ENCODE measurements at regions not wholly inside any gene's neighbourhood (a gene's known extent, or its start where the extent isn't known, plus 50 kb on each side); places are given as distances from the start of the nearest gene placed in this dataset.

DNA sequence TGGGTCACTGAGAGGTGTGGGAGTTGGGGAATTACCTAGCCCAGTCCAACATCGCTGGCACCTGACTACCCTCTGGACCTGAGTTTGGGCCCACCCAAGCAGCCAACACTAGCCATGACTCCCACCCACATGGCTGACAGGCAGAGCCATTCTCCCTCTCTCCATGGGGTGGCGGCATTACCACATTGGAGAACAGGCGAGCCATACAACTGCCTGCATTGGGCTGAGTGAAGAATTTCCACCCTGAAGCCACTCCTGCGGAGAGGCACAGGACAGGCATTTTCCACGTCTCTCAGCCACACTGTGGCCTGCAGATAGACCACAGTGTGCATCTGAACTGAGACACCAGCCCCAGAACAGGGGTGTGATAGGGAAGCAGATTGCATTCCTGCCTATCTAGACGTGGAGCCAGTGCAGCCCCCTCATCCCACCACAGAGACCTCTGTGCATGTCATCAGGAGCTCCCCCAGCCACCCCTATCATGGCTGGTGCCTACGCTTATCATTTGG lies 58.2 kb upstream of the ANTXRL start:
- DNase-seq (ENCODE audit: low read depth in 2 of 2): peak; percentile 46 to 58

GRCh38 chr10:46229144-46229563 lies 57.6 kb upstream of the ANTXRL start:
- DNase-seq (ENCODE audit: low read depth in 2 of 2): no peak

DNA sequence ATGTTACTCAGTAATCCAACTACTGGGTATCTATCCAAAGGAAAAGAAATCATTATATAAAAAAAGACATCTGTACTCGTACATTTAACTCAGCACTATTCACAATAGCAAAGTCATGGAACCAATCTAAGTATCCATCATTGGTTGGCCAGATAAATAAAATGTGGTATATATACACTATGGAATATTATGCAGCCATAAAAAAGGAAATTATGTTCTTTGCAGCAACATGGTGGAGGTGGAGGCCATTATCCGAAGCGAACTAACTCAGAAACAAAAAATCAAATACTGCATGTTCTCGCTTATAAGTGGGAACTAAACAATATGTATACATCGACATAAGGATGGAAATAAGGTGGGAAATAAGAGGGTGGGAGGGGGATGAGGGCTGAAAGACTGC lies 56.2 kb upstream of the ANTXRL start:
- DNase-seq (ENCODE audit: low read depth in 2 of 2): no peak

- DNase-seq (ENCODE audit: low read depth in 2 of 2): no peak
Measured at GRCh38 chr10:46231087-46231486, 55.7 kb upstream of the ANTXRL start.

- DNase-seq (ENCODE audit: low read depth in 2 of 2): no peak
Measured at GRCh38 chr10:46232084-46232483, 54.7 kb upstream of the ANTXRL start.

DNA sequence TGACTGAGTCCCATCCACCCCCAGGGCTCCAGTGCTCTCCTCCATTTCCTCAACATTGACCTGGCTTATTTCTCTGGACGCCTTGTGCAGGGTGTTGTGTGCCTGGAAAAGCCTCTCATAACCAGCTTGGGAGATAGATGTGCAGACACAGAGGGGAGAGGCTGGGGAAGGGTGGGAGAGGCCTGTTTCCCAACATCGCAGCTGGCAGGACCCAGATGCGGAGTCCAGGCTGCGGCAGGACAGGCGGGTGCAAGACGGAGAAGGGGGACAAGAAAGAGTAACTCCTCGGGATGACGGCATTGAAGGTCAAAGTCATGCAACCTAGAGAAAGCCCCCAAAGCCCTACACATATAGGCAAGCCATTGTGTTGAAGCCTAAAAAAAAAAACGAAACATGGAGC lies 54.1 kb upstream of the ANTXRL start:
- DNase-seq (ENCODE audit: low read depth in 2 of 2): no peak

DNA sequence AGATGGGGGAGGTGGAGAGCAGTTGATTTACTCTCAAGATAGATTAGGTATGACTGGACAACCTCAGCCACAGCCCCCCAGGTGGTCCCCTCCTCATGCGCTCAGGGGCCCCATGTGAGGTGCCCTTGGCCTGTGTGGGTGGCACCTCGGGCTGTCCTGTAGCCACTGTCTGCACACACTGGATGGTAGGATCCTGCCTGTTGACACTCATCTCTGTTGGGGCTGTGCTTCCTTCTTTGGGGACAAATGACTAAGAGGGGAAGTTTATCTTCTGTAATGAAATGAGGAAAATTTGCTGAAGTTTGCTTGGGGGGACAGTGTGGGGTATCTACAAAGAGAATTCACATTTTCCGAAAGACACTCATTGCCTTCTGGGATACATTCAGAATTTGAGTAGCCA lies 53.6 kb upstream of the ANTXRL start:
- DNase-seq (ENCODE audit: low read depth in 2 of 2): no peak

GRCh38 chr10:46234026-46234425 lies 52.8 kb upstream of the ANTXRL start:
- no peak for DNase-seq (ENCODE audit: low read depth in 2 of 2)

DNA sequence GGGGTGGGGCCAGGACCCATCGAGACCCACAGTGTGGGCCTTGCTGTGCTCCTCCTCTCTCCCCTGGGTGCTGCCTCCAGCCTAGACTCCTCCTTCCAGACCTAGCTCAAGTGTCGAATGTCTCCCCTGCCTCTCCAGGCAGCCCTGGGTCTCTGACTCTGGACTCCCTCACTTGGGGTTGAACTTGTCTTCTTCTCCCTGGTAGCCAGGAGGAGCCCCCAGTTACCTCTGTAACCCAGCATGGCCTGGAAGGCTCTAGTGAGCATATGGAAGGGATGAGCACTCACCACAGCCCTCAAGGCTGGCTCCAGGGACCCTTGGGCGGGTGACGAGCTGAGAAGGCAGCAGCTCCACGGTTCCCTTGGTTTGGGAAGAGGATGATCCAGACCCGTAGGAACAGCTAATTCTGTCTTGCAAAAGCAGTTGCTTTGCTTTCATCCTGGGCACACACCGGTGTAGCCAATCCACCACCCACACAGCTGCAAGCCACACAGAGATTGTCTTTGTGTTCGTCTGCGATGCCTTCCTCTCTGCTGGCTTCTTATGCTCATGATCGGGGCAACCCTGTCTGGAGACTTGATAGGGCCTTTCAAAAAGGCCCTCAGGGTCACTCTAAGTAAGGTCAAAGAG lies 52.3 kb upstream of the ANTXRL start:
- no peak for DNase-seq (ENCODE audit: low read depth in 2 of 2)

DNA sequence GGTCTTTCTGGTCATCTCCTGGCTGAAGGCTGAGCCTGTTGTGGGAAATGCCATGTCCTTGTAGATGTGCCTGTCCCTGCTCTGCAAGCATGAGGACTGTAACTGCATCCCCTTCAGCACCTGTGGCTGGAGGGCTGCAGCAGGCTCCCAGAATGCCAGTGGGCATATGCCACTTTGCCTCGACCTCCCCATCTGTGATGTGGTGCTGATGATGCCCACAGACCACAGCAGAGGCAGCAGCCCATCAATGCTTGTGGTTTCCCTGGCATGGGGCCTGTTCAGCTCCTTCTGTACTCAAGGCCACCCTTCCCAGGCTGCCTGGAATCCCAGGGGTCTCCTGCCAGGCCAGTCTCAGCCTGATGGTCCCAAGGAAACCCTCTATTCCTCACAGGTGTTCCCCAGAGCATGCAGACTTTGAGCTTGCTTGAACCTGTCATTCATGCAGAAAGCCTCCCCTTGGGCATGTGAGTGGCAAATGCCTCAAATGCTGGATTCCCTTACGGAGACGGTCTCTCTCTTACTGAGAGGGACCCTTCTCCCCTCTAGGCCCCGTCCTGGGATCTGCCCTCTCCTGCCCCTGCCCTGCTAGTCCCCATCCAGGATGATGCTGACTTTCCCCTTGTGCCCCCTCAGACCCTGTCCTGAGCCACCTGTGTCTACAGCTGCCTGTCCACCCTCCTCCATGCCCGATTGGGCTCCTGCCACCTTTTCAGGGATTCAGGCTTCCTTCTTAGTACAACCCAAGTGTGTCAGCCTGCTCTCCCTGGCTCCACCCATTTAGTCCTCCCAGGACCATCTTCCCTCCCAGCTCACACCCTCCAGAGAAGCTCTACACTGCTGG lies 50.9 kb upstream of the ANTXRL start:
- DNase-seq (ENCODE audit: low read depth in 2 of 2): no peak

DNA sequence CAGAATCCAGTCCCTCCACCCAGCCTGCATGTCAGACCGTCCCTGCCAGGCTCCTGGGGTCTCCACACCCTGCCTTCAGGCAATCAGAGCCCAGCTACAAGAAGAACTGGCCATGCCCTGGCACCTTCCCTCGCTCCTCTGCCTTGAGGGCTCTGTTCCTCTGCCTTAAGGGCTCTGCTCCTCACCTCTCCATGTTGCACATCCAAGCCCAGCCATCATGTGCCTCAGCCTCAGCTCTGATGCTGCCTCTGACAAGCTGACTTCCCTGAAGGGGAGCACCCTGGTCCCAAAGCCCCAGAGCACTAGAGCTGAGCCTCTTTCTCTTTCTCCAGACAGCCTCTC lies 50.3 kb upstream of the ANTXRL start:
- no peak for DNase-seq (ENCODE audit: low read depth in 2 of 2)

- DNase-seq (ENCODE audit: low read depth in 2 of 2): no peak
Measured at GRCh38 chr10:46236941-46237681, 49.7 kb upstream of the ANTXRL start.

All from activated CD4-positive, alpha-beta T cell treated with anti-CD3 and anti-CD28 coated beads for 24 hours (primary cell).